Stimulated activated CD4-positive, alpha-beta T cell treated with anti-CD3 and anti-CD28 coated beads, Interleukin-1b, Interleukin-23, amount 100 ng/mL, for 24 hours (primary cell): ENCODE measurements at regions not wholly inside any gene's neighbourhood (a gene's known extent, or its start where the extent isn't known, plus 50 kb on each side); places are given as distances from the start of the nearest gene placed in this dataset.

Experiments
- DNase-seq, 4 experiments: peaks; one replicate each; pipeline ENCODE4 v3.0.0-alpha.2; 2020; ENCODE audit warnings: low read depth in 4 of 4, low spot score in 1 of 4

DNA sequence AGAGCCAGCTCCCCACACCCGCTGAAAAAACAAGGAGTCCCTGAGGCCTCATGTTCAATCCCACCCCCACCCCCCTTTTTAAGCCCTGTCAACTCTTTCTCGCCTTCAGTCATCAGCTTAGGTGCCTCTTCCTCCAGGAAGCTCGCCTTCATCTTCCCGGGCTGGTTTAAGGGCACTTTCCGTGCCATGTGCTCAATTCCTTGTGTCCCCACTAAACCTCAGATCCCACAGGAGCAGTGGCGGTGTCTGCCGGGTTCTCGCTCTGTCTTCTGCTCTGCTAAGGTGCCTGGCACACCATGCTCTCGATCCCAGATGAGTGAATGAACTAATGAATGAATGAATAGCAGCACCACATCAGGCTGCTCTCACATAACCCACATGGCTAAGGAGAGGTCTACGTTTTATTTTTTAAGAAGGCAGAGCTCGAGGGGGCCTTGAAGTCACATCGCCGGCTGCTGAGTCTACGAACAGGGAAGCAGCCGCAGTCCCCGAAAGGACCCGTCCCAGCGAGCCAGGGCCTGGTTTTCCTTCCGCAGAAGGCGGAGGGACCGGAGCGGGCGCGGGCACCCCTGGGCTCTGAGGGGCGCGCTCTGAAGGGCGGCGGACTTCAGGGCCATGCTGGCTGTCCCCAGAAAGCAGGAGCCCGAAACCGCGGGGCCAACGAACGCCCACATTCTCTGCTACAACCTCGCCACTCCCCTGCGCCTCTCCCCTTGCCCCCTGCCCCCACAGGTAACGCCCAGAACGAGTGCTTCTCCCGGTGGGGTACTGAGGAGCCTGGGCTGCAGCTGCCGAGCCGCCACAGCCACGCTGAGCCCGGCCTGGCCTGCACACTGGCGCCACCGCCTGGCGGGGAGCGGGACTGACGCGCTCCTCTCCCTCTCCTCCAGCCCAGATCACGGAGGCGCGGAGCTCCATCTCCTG lies 73.4 kb upstream of the KCNMA1 start:
- DNase-seq: peak; percentile 38 to 69 (median 57)

DNA sequence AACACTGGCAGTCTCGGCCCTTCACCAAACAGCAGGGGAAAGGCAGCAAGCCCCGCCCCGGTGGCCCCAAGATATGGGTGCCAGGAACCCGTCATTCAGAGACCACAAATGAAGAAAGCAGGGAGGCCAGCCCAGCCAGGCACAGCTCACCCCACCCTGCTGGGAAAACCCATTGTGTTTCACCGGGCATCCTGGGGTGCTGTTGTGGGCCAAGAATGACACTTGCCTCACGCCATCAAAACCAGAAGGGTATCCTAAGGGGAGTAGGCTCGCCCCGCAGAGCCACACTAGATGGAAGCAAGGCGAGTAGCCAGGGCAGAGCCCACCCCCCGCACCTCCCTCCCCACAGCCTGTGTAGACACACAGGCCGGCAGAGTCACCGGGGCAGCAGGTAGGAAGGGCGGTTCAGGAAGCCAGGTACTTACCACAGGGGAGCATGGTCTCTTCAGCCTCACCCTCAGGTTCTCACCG lies 72.5 kb upstream of the KCNMA1 start:
- no peak for DNase-seq

DNA sequence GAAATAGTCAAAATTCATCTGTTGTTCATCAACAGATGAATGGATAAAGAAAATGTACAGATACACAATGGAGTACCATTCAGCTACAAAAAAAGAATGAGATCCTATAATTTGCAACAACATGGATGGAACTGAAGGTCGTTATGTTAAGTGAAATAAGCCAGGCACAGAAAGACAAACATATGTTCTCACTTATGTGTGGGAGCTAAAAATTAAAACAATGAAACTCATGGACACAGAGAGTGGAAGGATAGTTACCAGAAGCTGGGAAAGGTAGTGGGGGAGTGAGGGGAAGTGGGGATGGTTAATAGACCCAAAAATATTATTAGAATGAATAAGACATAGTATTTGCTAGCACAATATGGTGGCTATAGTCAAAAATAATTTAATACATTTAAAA lies 70.0 kb upstream of the KCNMA1 start:
- DNase-seq: no peak

DNA sequence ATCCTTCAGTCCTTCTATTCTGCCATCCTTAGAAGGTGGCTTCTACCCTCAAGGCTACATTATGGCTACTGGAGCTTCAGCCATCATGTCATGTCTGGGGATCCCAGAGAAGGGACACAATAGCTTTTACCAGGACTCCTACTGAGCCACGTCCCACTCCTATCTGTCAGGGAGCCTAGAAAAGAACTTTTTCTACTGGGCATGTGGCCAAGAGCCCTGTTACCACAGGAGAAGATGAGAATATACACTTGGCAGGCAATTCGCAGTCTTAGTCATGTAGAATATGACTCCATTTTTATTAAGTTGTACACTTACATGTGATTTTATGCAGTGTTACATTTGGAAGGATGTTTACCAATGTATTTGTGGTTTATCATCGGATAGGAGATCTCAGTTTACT lies 64.6 kb upstream of the KCNMA1 start:
- DNase-seq: no peak

DNA sequence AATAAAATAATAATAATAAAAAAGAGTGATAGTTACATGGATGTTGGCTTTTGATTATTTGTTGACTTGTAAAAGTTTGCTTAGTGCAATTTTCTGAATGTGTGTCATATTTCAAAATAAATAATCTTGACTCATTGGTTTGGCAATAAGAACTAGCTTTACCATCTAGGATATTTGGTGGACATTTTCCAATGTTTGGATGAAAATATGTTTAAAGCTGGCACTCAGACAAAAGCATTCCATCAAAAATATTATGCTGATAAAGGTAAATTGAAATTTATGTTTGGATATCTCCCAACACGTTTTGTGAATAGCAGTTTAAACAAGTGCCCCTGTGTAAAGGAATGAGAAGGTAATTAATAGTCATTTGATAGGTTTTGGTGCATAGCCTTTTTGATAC lies 62.5 kb upstream of the KCNMA1 start:
- DNase-seq: no peak

DNA sequence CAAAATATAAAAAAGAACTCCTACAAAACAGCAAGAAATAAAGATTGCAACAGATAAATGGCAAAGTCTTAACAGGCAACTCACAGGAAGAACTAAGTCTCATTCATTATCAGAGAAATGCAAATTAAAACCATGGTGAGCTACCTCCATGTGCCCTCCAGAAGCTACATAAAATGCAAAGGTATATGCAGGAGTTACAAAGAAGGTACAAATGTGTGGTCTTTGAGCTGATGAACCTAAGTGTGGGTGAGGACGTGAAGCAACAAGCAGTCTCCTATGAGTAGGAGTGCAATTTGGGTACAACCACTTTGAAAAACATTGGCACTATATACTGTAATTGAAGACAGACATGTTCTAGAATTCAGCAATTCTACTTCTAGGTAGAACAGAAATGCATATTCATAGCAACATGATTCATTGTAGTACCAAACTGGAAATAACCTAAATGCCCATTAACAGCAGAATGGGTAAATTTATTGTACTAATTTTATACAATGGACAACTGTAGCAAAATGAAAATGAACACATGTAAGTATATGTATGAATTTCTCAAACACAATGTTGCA lies 61.6 kb upstream of the KCNMA1 start:
- no peak for DNase-seq

DNA sequence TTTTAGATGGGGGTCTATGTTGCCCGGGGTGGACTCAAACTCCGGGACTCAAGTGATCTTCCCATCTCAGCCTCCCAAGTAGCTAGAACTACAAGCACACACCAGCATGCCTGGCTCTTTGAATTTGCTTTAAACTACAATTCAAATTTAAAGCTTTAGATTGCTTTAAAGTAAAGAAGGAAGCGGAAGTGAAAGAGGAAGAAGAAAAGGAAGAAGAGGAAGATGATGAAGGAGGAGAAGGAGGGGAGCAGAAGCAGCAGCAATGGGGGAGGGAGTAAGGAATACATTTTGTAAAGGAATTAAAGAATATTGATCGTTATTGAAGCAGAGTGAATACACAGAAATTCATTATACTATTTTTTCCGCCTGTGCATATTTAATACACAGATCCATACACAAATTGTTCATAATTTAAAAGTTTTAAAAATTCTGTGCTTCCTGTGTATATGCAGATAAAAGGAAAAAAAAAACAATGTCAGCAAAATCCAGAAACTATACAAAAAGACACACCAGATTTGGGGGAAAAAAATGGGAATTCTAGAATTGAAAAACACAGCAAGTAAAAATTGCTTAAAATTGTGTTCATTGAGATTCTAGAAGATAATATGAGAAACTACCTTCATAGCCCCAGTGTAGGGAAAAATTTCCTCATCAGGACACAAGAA lies 60.8 kb upstream of the KCNMA1 start:
- DNase-seq: no peak

DNA sequence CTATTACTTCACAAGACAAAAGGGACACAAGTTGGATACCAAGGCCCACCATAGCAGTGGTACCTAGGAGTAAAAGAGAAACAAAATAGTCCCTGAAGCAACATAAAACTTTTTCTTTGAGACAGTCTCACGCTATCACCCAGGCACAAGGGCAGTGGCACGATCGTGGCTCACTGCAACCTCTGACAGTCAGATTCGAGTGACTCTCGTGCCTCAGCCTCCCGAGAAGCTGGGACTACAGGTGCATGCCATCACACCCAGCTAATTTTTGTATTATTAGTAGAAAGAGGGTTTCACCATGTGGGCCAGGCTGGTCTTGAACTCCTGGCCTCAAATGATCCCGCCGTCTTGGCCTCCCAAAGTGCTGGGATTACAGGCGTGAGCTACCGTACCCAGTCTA lies 59.0 kb upstream of the KCNMA1 start:
- no peak for DNase-seq

DNA sequence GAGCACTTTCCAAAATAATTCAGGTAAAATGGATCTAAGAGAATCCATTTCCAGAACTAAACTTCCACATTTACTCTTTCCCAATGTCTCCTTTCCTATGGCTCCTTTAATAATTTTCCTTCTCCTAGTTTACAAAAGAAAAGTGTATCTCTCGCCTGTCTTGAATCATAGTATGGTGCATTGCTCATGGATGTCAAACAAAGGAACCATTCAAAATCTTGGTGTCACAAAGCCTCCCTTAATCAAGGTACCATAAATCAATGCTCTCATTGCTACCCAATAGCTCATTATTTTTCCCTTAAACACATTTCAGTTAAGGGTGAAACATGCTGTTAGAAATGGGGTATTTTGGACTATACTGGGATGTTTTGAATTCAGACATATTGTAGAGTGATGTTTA lies 57.6 kb upstream of the KCNMA1 start:
- DNase-seq: no peak

DNA sequence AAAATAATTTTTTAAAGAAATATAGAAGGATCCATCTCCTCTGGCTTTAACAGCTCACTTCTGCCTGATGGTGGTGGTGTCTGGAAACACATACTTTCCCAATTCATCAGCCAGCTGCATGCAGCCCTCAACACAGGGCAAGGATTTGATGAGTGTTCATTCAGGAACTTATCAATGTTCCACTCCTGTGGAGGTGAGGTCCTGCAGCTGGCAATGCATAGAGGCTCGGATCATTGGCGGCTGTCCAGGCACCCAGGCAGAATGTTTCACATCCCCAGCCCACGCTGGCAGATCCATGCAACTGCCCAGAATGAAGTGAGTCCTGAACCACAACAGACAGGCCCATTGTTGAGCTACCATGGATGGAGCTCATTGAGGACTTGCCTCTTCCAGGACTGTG lies 55.2 kb upstream of the KCNMA1 start:
- DNase-seq: no peak

DNA sequence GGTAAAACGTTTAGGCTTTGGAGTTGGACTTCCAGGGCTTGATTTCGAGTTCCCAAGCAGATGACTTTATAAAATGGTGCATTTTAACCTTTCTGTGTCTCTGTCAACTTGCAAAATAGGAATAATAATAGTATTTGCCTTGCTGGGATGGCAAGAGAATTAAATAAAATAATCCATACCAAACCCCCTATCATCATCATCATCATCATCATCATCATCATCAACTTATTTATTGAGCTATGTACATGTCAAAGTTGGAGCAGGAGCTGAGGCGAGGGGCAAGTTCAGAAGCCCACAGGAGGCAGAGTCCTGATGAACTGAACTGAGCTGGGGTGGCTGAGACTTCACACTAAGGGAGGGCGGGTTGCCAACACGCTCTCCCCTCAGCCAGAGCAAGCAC lies 51.7 kb upstream of the KCNMA1 start:
- no peak for DNase-seq

DNA sequence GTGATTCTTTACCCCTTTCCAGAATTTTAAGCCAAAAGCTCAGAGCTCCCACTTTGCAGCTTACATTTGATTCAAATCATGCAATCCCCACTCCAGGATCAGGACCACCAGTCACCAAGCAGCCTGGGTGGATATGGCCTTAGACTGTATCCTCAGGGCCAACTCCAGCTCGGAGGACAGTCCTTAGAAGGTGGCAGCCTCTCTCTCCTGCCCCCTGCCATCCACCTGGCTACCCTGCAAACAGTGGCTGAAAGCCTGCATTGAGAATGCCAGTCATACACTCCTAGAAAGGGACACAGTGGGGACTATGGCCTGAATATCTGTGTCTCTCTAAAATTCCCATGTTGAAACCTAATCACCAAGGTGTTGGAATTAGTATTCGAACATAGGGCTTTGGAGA lies 50.0 kb upstream of the KCNMA1 start:
- DNase-seq: no peak
